GM12874 (cell line): ENCODE measurements at regions not wholly inside any gene's neighbourhood (a gene's known extent, or its start where the extent isn't known, plus 50 kb on each side); places are given as distances from the start of the nearest gene placed in this dataset.

ENCODE experiments used
- CTCF ChIP-seq: IDR thresholded peaks from 2 replicates; pipeline ENCODE4 v1.5.1; 2011; ENCODE audit warnings: low read depth, mild to moderate bottlenecking, control low read depth, low read length, moderate library complexity; ENCODE audit not compliant: insufficient read depth

DNA sequence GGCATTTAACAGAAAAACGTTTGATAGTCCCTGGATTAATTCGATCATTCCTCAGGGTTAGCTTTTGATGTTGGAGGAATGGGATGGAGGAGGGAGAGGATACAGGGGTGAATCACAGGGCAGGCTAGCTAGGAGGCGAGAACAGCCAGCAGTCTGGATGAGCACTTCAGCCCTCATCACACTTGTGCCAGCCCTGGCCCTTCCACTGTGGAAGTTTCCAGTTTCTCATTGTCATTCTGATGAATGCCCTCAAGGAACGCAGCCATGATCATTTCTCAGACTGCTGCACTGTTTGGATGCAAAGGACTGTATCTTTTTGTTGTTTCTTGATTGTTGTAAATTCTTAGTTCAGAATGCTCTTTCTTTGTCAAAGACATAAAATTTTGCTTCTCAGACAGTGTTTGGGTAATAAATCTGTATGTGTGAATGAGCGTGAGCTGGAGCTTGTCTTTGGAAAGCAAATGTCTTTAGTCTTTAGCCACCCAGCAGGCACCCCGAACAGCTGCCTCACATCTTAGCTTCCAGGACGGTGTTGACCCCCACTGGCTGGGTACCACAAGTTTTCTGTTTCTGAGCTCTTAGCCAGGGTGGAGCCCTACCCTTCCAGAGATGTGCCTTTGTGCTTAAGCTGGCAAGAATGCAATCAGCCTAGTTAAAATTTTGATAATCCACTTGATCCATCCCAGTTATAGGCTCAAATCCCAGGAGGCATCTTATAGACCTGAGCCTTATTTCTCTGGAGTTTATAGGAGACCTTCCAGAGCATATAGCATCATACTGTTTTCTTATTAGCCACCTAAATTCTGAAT is 121.1 kb downstream of the PDCD6IP start:
- no peak for TF ChIP-seq CTCF

DNA sequence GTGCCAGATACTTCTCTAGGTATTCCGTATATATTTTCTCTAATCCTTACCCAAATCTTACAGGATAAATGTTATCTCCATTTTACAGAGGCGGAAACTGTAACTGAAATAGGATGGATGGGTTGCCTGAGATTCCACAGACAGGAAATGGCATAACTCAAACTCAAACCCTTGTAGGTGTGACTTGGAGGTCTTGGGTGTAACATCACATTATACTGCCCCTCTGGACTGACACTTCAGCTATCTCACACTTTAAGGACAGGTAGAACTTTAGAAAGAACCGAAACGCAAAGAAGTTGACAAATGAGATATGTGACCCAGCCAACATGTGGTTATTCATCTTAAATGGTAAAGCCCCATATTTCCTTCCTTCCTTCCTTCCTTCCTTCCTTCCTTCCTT is 122.1 kb downstream of the PDCD6IP start:
- TF ChIP-seq CTCF = no peak

DNA sequence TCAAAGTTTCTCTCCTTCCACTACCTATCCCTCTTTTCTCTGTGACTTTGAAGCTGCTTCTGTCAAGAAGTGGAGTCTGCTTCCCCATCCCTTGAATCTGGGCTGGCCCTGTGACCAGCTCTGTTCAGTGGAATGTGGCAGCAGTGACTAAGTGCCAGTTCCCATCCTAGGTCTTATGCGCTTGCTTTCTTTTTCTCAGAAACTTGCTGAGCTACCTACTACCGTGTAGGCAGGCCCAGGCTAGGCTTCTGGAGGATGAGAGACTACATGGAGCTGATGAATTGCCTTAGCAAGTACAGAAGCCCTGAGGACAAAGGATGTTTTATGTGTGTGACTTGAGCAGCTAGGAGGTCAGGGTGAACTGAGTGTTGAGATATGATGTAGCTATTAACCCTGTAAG is 123.2 kb downstream of the PDCD6IP start:
- TF ChIP-seq CTCF = no peak

- no peak for TF ChIP-seq CTCF
Measured at GRCh38 chr3:33926998-33927605, 128.7 kb downstream of the PDCD6IP start.

- no peak for TF ChIP-seq CTCF
Measured at GRCh38 chr3:33929813-33930212, 131.4 kb downstream of the PDCD6IP start.

DNA sequence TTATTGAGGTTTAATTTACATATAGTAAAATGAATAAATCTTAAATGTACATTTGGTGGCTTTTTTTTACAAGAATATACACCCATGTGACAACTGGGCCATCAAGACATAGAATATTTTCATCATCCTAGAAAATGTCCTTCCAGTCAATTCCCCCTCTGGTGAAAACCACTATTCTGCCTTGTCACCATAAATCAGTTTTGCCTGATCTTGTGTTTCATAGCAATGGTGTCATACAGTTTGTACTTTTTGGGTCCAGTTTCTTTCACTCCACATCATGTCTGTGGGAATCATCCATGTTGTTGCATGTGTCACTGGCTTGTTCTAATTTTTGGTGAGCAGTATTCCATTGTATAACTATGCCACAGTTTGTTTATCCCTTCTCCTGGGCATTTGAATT is 133.1 kb downstream of the PDCD6IP start:
- no peak for TF ChIP-seq CTCF

DNA sequence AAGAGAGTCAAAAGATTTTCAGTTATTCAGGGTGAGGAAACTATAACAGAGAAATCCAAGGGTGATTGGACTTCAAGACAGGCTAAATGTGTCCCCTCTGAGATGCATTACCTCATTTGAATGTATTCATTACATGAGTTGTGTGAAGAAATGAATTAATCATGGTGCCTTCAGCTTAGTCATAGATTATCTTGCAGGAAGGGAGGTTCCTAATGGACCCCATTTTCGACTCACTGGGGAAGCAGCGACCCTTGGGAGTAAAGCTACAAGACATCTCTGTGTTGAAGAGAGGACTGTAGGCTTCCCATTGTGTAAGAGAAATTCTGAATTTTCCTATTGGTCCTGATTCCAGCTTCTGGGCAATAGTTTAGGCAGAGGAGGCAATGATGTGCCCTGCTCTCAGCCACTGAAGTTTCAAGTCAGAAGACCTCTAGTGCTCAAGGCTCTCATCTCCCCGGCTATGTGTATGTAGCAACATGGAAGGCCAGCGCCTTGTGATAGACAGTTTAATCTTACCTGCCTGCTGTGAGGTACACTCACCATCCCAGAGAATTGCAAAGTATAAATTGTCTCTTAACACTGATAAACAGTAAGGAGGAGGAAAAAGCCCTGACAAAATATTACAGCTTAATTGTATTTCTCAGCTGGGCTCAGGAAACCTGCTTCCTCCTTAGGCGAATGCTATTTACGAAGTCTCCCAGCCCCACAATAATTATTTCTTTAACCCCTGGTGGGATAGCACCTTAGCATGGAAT is 133.8 kb downstream of the PDCD6IP start:
- TF ChIP-seq CTCF = no peak
